ENCODE measurements at regions not wholly inside any gene's neighbourhood (a gene's known extent, or its start where the extent isn't known, plus 50 kb on each side); places are given as distances from the start of the nearest gene placed in this dataset.

DNA sequence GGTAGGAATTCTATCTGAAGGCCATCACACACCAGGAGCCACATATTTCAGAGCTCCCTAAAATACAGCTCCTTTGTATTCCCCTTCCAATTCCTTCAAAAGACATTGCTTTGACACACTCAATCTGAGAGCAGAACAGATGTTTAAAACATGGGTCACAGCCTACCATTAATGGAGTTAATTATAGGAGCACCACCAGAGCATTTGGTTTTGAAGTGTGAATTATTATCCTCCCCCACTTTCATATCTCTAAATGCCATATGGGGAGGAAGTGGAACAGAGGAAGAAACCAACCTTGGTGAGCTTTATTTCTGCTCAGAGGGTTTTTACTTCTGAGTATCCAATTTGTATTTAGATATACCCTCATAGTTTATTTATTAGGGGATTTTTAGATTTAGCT is 50.7 kb upstream of the TNFRSF21 start:
- DNase-seq, result no peak

- no peak for DNase-seq
Observed at GRCh38 chr6:47362857-47363461, 53.3 kb upstream of the TNFRSF21 start.

- DNase-seq, result no peak
Observed at GRCh38 chr6:47363736-47364135, 54.0 kb upstream of the TNFRSF21 start.

- no peak for DNase-seq
Observed at GRCh38 chr6:47366335-47366890, 56.7 kb upstream of the TNFRSF21 start.

DNA sequence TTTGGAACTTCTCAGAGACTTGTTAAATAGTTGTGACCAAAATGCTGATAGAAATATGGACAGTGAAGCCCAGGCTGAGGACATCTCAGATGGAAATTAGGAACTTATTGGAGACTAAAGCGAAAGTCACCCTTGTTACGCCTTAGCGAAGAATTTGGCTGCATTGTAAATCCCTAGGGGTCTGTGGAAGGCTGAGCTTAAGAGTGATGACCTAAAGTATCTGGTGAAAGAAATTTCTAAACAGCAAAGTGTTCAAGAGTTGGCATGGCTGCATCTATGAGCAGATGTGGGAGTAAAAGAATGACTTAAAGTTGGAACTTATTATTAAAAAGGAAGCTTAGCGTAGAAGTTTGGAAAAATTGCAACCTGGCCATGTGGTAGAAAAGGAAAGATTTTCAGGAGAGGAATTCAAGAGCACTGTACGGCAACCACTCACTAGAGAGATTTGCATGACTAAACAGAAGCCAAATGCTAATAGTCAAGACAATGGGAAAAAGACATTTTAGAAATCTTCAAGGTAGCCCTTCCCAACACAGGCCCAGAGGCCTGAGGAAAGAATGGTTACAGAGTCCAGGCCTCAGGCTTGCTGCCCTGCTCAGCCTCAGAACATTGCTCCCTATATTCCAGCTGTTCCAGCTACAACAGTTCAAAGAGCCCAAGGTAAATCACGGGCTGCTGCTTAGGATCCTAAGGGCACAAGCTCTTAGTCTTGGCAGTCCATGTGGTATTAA is 61.6 kb upstream of the TNFRSF21 start:
- DNase-seq, result no peak

- DNase-seq, result no peak
Observed at GRCh38 chr6:47371870-47372255, 62.2 kb upstream of the TNFRSF21 start.

DNA sequence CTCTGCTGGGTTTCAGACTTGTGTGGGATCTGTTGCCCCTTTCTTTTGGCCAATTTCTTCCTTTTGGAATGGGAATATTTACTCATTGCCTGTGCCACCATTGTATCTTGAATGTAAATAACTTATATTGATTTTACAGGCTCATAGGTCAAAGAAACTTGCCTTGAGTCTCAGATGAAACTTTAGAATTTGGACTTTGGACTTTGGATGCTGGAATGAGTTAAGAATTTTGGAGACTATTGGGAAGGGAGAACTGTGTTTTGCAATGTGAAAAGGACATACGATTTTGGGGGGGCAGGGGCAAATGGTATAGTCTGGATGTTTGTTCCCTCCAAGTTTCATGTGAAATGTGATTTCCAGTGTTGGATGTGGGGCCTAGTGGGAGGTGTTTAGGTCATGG is 62.6 kb upstream of the TNFRSF21 start:
- no peak for DNase-seq

GRCh38 chr6:47375426-47375825 is 65.7 kb upstream of the TNFRSF21 start:
- no peak for DNase-seq

DNA sequence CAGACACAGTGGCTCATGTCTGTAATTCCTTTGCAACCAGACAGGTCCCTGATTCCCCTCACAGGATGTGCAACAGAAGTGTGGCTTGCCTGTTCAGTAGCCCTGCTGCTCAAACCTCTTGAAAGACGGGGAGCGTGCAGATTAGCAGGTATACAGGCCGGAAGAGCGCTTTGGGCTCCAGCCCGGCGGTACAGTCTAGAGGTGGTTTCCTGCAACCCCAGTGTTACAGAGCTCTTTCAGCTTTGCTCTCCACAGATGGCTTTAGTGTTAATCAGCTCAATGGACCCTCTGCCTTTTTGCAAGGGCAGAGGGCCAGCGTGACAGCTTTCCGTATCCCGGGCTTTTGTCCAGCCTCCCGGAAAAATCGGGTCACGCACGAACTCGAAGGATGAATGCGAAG is 67.2 kb upstream of the TNFRSF21 start:
- DNase-seq, result no peak

DNA sequence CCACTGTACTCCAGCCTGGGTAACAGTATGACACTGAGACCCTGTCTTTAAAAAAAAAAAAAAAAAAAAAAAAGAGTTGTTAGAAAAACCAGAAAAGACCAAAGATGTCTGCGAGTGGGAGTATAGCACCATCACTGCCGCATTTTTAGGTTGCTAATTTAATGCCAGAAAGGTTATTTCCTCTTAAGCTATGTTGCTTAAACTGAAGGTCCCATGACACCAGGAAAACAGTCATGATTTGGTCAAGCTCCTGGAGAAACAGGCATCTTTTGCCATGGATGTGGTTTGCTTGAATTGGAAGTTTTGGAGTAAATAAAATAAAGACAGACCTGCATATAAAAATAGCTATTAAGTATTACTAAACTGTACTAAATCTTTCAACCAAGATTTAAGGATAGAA is 68.3 kb upstream of the TNFRSF21 start:
- no peak for DNase-seq

DNA sequence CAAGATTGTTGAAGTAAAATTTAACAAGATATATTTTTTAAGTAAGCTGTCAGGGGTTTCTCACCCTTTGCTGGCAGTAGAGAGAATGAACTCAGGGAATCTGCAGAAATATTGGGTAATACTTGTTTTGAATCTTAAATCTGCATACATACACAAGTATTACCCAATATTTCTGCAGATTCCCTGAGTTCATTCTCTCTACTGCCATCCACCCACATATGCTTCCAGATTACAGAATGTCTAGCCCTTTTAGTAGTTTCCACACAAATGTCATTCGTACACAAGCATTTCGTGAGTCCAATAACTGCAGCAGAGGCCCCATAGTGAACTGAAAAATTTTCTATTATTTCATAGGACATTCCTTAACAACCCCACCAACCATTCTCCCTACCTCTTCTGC is 69.6 kb upstream of the TNFRSF21 start:
- DNase-seq, result no peak

GRCh38 chr6:47380251-47380650 is 70.5 kb upstream of the TNFRSF21 start:
- no peak for DNase-seq

DNA sequence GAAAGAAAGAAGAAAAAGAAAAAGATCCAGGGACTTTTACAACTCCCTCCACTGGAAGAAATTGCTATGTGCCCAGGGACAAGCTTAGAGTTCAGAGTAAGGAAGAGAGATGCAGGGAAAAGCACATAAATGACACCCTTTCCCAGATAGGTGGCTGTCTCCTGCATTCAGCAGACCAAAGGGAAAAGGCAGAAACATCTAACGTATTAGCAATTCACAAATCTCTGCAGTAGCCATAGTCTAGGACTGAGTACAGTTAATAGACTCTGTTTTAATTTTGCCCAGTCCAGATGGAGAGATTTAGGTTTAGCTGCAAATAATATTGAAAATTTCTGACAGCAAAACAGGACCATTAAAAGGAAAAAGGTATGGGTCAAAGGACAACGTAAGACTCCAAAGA is 71.3 kb upstream of the TNFRSF21 start:
- DNase-seq, result no peak

GRCh38 chr6:47383360-47383759 is 73.7 kb upstream of the TNFRSF21 start:
- DNase-seq, result no peak

DNA sequence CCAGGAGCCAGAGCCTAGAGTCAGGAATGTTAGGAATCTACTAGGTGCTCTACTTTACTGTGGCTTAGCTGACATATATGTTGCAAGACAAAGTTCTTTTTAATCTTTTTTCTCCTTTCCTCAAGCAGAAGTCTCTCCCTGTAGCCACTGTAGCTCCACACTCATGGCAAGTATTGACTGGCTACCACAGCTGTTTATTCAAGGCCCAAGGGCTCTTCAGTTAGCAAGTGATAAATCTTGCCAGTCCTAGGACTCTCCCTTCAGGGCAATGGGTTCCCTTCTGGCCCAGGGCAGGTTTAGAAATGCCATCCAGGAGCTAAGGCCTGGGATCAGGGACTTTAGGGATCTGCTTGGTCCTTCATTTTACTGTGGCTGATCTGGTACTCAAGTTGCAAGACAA is 82.0 kb upstream of the TNFRSF21 start:
- no peak for DNase-seq

GRCh38 chr6:47392251-47392650 is 82.5 kb upstream of the TNFRSF21 start:
- no peak for DNase-seq

DNA sequence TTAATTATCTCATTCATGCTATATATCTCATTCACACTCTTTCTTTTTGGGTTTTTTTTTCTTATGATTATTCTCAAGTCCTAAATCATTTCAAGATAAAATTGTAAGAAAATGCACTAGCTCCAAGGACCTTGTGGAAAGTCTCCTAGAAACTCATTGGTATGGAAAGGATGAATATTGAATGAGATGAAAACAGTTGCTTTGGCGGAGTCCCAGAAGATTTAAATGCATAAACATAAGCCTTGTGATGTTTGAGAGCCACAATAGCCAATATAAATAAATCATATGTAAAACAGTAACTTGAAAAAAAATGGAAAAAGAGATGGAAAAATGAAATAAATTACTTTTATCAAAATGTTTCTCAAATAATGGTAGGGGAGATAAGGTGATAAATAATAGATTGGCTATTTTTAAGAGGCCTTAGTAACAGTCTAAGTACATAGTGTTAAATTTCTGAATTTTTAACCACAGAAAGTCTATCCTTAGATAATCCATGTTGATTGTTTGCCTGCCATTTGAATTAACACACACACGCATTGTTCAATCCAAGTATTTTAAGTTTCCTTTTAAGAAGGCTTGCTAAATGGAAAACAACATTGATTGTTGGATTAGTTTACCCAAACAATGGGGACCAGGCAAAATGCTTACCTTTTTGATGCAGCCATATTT is 81.1 kb upstream of the CD2AP start:
- DNase-seq, result no peak

- no peak for DNase-seq
Observed at GRCh38 chr6:47400581-47400980, 77.0 kb upstream of the CD2AP start.

DNA sequence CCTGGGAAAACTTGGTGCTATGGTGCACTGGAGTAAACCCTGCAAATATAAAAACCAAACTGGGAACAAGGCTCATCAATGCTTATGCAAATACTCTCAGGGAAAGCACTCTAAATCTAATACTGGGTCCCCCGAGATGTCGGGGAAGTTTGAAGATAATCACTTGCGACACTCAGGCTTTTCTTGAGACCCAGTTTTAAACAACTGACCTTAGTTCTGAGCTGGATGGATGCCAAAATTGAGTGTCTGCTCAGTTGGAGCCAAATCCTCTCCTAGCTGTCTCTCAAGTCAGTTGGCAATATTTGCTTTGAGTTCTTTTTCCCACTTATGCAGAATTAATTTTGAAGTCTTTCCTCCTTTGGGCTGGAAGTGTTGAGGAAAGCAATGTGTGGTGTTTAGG is 75.5 kb upstream of the CD2AP start:
- DNase-seq, result no peak

DNA sequence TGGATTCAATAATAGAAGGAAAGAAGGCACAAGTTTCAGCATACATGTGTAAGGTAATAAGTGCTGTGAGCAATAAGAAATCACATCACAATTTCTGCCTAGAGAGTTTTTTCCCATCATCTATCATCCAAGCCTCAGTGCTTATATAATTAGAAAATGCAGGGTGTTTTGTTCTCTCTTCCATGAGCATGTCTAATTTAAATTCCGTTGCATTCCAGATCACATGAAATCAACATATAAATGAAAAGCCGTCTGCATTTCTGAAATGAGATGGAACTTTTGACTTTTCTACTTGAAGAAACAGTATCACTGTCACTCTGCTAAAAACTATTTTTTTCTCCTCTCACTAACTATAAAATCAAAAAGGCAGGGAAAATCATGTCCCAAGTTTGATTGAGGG is 74.5 kb upstream of the CD2AP start:
- no peak for DNase-seq

GRCh38 chr6:47403801-47404200 is 73.8 kb upstream of the CD2AP start:
- no peak for DNase-seq

GRCh38 chr6:47404435-47404834 is 73.2 kb upstream of the CD2AP start:
- no peak for DNase-seq

- DNase-seq, result peak; percentile 15
Observed at GRCh38 chr6:47405273-47405672, 72.3 kb upstream of the CD2AP start.
